ENCODE measurements at regions not wholly inside any gene's neighbourhood (a gene's known extent, or its start where the extent isn't known, plus 50 kb on each side); places are given as distances from the start of the nearest gene placed in this dataset.

- ATAC-seq (no peak), FAIRE-seq (no peak)
Observed at GRCh38 chr14:45381091-45381490, 128.1 kb upstream of the MIS18BP1 start.

More at GRCh38 chr14:45381091-45381490, 128.1 kb upstream of the MIS18BP1 start:
- no TSS peak for BruUV-seq (replicated peaks)
- intact Hi-C loops (cut with micrococcal nuclease), result no loop called here
- Histone ChIP-seq H2AFZ (ENCODE audit: low read depth, low read length) (no peak overlapping the region), H3K4me1 (replicated peaks in 1 of 2; ENCODE audit: control insufficient read depth in 2 of 2, insufficient read depth in 2 of 2, low read length in 2 of 2) (no peaks in the 10 kb centered on the region), H3K4me2 (ENCODE audit: insufficient read depth, low read length) (no peak overlapping the region), H3K4me3 (no peak overlapping the region), H3K9me3 (replicated peaks; ENCODE audit: control insufficient read depth, insufficient read depth, low read depth, low read length) (no peaks in the 10 kb centered on the region), H3K9me1 (ENCODE audit: control insufficient read depth, insufficient read depth, low read length) (no peaks in the 10 kb centered on the region), H3K27ac (ENCODE audit: extremely low read depth, low read depth, low read length) (no peak overlapping the region), H4K20me1 (replicated peaks; ENCODE audit: control insufficient read depth, insufficient read depth, low read length) (no peaks in the 10 kb centered on the region), H3K9ac (ENCODE audit: insufficient read depth in 1 of 2, low read depth in 2 of 2, low read length in 2 of 2) (no peak overlapping the region), H3K36me3 (ENCODE audit: control insufficient read depth, insufficient read depth, low read length) (no peaks in the 10 kb centered on the region), H3K79me2 (ENCODE audit: control insufficient read depth, insufficient read depth, low read length) (no peaks in the 10 kb centered on the region), H3K27me3 (ENCODE audit: control insufficient read depth in 2 of 2, insufficient read depth in 2 of 2, low read length in 2 of 2) (no peaks in the 10 kb centered on the region)
- TF ChIP-seq SIN3A (IDR thresholded peaks at IDR 0.05; ENCODE audit: borderline replicate concordance in 2 of 2, control insufficient read depth in 1 of 2, low read depth in 2 of 2, low read length in 2 of 2) (no peak), CHAMP1 (IDR thresholded peaks at IDR 0.05) (no peak), EGR1 (conservative IDR thresholded peaks at IDR 0.05) (no peak), KLF6 (CRISPR knock-in tag; IDR thresholded peaks at IDR 0.05; ENCODE audit: borderline replicate concordance) (no peak), RFX5 (IDR thresholded peaks at IDR 0.05; ENCODE audit: low read depth, low read length) (no peak), ZNF280A (IDR thresholded peaks at IDR 0.05; ENCODE audit: low read depth, partially characterized antibody) (no peak), PRPF4 (IDR thresholded peaks at IDR 0.05; ENCODE audit: insufficient read depth, low read depth, low read length, poor library complexity, severe bottlenecking) (no peak), TCF15 (CRISPR knock-in tag; IDR thresholded peaks at IDR 0.05) (no peak), ZKSCAN8 (CRISPR knock-in tag; IDR thresholded peaks at IDR 0.05) (no peak), PML (IDR thresholded peaks at IDR 0.05; ENCODE audit: low read length) (no peak), TFAM (CRISPR knock-in tag; conservative IDR thresholded peaks at IDR 0.05) (no peak), HDGF (IDR thresholded peaks at IDR 0.05) (no peak), TFAP4 (CRISPR knock-in tag; IDR thresholded peaks at IDR 0.05; ENCODE audit: borderline replicate concordance) (no peak), IRF1 (CRISPR knock-in tag; IDR thresholded peaks at IDR 0.05; ENCODE audit: borderline replicate concordance) (no peak), SIRT6 (IDR thresholded peaks at IDR 0.05; ENCODE audit: low read depth, low read length) (no peak), MLX (CRISPR knock-in tag; conservative IDR thresholded peaks at IDR 0.05) (no peak)
- POLR2A ChIA-PET, result no interaction called here
- WGBS (ENCODE audit: insufficient coverage, low coverage, missing lambda C conversion rate), result 0% methylated on average over 2 of the region's 2 CpGs
- in situ Hi-C loops (cut with MboI), result no loop called here
- CTCF ChIA-PET (ENCODE audit: low intra/inter-chr PET ratio), result no interaction called here
- no peak for DNase-seq (ENCODE audit: extremely low read depth in 1 of 4, low spot score in 3 of 4)
